ENCODE measurements at regions not wholly inside any gene's neighbourhood (a gene's known extent, or its start where the extent isn't known, plus 50 kb on each side); places are given as distances from the start of the nearest gene placed in this dataset.
"Not testable (repeated sequence)": the region's sequence is repeated elsewhere in the genome, so short reads cannot be mapped to it uniquely, and the experiment has no call there.

- no peak for DNase-seq (ENCODE audit: extremely low read depth in 1 of 2, low read depth in 1 of 2)
Observed at GRCh38 chr5:154702477-154702876, 52.7 kb upstream of the LARP1 start.

GRCh38 chr5:154701725-154702124, 53.5 kb upstream of the LARP1 start:
- DNase-seq (ENCODE audit: extremely low read depth in 1 of 2, low read depth in 1 of 2): not testable (repeated sequence)

GRCh38 chr5:154701181-154701580, 54.0 kb upstream of the LARP1 start:
- no peak for DNase-seq (ENCODE audit: extremely low read depth in 1 of 2, low read depth in 1 of 2)

- DNase-seq (ENCODE audit: extremely low read depth in 1 of 2, low read depth in 1 of 2): not testable (repeated sequence)
Observed at GRCh38 chr5:154700289-154700928, 54.8 kb upstream of the LARP1 start.

DNA sequence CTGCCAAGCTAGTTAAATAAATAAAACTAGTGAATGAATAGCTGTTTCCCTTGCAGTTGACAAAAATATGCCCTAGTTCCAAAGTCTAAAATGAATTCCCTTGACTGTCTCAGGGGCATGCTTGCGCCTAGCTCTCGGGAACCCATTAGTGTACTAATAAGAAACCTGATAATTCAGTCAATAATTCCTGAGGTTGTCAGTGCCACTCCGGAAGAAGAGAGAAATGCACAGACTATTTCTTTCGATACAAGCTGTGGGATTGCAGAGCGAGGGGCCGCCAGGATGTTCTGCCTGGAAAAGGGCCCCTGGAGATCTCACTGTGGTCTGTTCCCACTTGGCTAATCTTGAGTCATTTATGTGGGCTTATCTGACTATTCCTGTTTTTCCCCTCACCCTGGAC, 56.4 kb upstream of the LARP1 start:
- DNase-seq (ENCODE audit: extremely low read depth in 1 of 2, low read depth in 1 of 2): no peak

- DNase-seq (ENCODE audit: extremely low read depth in 1 of 2, low read depth in 1 of 2): no peak
Observed at GRCh38 chr5:154697371-154697770, 57.8 kb upstream of the LARP1 start.

DNA sequence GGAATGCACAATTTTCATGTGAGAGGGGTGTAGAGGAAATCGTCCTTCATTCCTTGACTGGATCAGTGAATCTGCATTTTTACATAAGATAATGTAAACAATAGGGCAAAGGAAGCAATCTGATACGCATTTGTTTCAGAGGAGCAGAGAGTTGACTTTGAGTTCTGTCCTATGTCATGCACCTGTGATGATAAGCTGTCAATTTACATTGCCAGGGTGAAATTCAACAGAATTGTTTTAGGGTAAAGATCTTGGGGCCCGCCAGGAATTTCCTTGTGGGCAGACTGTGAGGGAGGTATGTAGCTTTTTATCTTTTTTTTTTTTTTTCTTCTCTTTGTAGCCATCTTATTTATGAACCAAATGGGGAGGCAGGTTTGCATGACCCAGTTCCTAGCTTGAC, 58.3 kb upstream of the LARP1 start:
- no peak for DNase-seq (ENCODE audit: extremely low read depth in 1 of 2, low read depth in 1 of 2)

DNA sequence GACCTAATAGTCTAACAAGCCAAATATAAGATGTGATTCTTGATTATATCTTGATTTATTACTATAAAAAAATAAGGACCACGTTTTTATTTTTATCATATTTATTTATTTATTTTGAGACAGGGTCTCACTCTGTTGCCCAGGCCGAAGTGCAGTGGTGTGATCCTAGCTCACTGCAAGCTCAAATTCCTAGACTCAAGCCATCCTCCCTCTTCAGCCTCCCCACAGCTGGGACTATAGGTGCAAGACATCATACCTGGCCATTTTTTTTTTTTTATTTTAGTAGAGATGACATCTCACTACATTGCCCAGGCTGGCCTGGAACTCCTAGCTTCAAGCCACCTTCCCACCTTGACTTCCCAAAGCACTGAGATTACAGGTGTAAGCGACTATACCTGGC, 61.0 kb upstream of the LARP1 start:
- DNase-seq (ENCODE audit: extremely low read depth in 1 of 2, low read depth in 1 of 2): no peak

- DNase-seq (ENCODE audit: extremely low read depth in 1 of 2, low read depth in 1 of 2): no peak
Observed at GRCh38 chr5:154690488-154690887, 64.7 kb upstream of the LARP1 start.

GRCh38 chr5:154686490-154686889, 68.7 kb upstream of the LARP1 start:
- DNase-seq (ENCODE audit: extremely low read depth in 1 of 2, low read depth in 1 of 2): no peak

DNA sequence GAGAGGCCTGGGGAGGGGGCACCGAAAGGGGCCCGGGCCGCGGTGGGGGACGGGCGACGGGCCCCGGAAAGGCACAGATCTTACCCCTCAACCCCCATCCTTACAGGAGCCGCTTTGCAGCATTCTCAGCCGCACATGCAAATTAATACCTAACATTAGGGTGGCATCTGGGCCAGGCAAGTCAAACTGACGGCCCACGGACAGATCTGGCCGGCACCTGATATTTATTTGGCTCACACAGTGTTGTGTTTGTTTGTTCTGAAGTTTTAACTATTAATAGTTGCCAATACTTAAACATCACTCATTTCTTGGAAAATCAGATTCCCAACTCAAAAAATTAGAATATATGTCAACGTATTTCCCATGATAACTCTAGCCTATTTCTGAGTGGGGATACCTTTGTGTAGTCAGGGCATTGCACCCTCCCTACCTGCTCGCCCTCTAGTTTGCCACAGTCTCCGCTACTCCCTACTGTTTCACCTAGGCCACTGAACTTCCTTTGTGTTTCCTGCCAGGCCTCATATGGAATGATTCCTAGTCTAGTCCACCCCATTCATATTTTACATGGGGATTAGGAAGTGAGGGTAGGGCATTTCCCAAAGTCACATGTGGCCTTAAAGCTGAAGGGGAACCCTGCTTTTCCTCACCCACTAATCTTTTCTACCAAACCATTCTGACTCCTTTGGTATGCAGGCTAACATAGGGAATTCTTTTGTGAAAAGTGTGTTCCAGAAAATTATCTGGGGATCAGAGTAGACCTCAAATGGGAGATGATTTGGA, 71.9 kb upstream of the LARP1 start:
- no peak for DNase-seq (ENCODE audit: extremely low read depth in 1 of 2, low read depth in 1 of 2)

GRCh38 chr5:154679501-154679900, 75.7 kb upstream of the LARP1 start:
- no peak for DNase-seq (ENCODE audit: extremely low read depth in 1 of 2, low read depth in 1 of 2)

DNA sequence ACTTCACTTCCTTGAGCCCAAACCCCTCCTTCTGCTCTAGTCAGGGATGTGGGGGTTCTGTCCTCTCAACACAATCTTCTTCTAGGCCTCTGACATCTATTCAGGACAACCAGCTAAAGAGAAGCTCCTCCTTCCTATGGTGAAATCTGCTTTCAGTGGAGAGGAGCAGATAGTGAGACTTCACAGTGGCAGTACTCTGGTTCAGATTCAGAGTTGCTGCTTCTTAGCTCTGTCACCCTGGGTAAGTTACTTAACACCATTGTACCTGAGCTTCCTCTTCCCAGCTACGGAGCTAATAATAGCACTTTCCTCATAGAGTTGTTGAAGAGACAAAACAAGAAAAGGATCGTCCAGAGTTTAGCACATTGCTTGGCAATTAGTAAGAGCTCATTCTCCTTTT, 77.3 kb upstream of the LARP1 start:
- no peak for DNase-seq (ENCODE audit: extremely low read depth in 1 of 2, low read depth in 1 of 2)

DNA sequence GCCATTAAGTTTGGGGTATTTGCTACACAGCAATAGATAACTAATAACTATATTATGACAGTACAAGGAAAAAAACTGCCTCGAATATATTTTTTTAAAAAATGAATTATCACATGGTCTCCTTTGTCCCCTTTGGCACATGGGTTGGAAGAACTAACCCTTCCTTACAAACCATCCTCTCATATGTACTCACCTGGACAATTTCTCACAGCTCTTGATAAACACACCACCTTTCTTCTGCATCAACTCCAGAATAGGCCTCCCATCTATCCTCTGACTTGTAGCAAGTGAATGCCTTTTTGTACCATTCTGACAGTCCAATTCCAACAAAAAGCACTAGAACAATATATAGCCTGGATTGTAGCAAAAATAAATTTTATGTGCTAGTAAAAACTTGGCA, 78.7 kb upstream of the LARP1 start:
- DNase-seq (ENCODE audit: extremely low read depth in 1 of 2, low read depth in 1 of 2): no peak

GRCh38 chr5:154674029-154674428, 81.1 kb upstream of the LARP1 start:
- DNase-seq (ENCODE audit: extremely low read depth in 1 of 2, low read depth in 1 of 2): no peak

- no peak for DNase-seq (ENCODE audit: extremely low read depth in 1 of 2, low read depth in 1 of 2)
Observed at GRCh38 chr5:154673506-154673905, 81.7 kb upstream of the LARP1 start.

- DNase-seq (ENCODE audit: extremely low read depth in 1 of 2, low read depth in 1 of 2): not testable (repeated sequence)
Observed at GRCh38 chr5:154669913-154670312, 85.3 kb upstream of the LARP1 start.

- no peak for DNase-seq (ENCODE audit: extremely low read depth in 1 of 2, low read depth in 1 of 2)
Observed at GRCh38 chr5:154669402-154669801, 85.8 kb upstream of the LARP1 start.

- DNase-seq (ENCODE audit: extremely low read depth in 1 of 2, low read depth in 1 of 2): no peak
Observed at GRCh38 chr5:154664869-154665268, 90.3 kb upstream of the LARP1 start.

- no peak for DNase-seq (ENCODE audit: extremely low read depth in 1 of 2, low read depth in 1 of 2)
Observed at GRCh38 chr5:154663424-154663823, 91.8 kb upstream of the LARP1 start.

- no peak for DNase-seq (ENCODE audit: extremely low read depth in 1 of 2, low read depth in 1 of 2)
Observed at GRCh38 chr5:154654486-154655371, 100.4 kb upstream of the LARP1 start.
